Epithelial cell of proximal tubule (primary cell): ENCODE measurements at regions not wholly inside any gene's neighbourhood (a gene's known extent, or its start where the extent isn't known, plus 50 kb on each side); places are given as distances from the start of the nearest gene placed in this dataset.

ENCODE experiments used
- DNase-seq: peaks from one replicate; pipeline ENCODE4 v3.0.0-alpha.2; 2011; ENCODE audit warnings: low read depth
- H3K4me3 ChIP-seq: 2 replicates; pipeline ENCODE4 v1.5.1; 2011; ENCODE audit warnings: low read depth, mild to moderate bottlenecking, low read length
- TF ChIP-seq, protein P1 (sequence below): conservative IDR thresholded peaks from 2 replicates; pipeline ENCODE4 v1.5.1; 2012; ENCODE audit warnings: low read depth, mild to moderate bottlenecking, low read length

DNA sequence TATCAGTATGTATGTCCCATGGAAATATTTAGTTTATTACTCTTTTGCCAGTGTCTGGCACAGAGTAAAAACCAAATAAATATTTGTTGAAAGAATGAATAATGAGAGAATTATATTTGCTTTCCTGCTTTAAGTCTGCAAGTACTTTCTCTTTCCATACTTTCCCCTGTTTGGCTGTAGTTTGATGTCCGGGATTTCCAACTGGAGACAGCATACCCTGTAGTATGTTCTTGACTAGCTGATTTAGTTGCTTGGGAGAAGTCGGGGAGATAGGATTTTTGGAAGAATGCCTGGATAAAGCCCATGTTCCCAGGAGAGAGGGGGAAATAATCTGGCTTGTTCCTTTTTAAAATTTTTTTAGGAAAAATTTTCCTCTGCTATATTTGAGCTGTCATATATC is 516.1 kb downstream of the CCSER2 start:
- no peak overlapping the region for H3K4me3 ChIP-seq
- TF ChIP-seq, protein P1, sequence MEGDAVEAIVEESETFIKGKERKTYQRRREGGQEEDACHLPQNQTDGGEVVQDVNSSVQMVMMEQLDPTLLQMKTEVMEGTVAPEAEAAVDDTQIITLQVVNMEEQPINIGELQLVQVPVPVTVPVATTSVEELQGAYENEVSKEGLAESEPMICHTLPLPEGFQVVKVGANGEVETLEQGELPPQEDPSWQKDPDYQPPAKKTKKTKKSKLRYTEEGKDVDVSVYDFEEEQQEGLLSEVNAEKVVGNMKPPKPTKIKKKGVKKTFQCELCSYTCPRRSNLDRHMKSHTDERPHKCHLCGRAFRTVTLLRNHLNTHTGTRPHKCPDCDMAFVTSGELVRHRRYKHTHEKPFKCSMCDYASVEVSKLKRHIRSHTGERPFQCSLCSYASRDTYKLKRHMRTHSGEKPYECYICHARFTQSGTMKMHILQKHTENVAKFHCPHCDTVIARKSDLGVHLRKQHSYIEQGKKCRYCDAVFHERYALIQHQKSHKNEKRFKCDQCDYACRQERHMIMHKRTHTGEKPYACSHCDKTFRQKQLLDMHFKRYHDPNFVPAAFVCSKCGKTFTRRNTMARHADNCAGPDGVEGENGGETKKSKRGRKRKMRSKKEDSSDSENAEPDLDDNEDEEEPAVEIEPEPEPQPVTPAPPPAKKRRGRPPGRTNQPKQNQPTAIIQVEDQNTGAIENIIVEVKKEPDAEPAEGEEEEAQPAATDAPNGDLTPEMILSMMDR, result no peak
- no peak for DNase-seq

DNA sequence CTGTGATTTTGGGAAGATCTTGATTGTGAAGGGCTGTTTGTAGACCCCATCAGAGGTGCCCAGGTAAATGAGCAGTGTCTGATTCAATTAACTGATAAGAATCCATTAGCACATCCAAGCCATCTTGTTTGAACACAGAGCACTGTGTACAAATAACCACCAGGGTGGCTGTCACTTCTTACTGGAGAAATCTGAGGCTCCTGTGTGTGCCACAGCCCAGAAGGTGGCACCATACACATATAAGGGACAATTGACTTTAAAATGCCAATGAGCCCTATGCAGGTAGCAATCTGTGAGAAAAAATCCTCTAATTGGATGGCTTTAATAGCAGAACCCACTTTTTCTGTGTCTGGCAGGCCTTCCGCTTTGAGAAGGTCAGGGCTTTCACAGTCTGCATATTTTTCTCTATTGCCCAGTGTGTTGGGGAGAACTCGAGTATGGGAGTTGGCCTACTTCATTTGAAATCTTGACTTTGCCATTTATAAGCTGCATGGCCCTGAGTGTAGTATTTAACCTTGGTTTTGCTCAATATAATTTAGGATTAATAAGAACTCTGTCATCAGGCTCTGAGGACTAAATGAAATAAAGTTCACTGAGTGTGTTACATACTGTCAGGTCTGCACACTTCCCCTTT is 517.4 kb downstream of the CCSER2 start:
- no peak for DNase-seq
- H3K4me3 ChIP-seq, result no peak overlapping the region
- TF ChIP-seq, protein P1, result peak; percentile 26

DNA sequence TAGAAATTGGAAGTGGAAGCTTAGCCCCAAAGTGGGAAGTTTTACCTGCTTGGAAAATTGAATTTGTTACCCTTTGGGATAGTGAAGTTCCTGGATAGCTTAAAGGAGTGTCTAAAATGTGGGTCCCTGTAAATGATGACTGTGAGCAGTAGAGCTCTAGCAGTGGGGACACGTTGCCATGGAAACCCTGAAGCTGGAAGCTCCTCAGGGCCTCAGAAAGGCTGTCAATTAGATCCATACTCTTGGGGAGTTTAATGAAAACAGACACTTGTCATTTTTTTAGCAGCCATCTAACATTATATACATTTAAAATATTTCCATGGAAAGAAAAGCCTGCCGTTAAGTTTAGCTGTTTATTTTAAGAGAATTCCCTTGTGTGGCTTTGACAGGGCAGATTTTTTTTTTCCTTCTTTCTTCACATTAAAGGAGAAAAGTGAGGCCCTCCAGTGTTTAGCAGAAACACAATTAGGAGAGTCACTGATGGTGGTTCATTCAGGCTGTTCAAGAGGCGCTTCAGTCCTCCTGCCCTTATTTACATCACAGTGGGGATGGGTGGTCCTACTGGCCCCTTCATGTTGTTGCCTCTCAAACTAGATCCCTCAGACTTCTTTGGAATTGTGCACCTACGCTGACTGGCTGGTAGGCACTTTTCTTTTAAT is 518.4 kb downstream of the CCSER2 start:
- DNase-seq, result no peak
- TF ChIP-seq, protein P1, result no peak
- no peak overlapping the region for H3K4me3 ChIP-seq

DNA sequence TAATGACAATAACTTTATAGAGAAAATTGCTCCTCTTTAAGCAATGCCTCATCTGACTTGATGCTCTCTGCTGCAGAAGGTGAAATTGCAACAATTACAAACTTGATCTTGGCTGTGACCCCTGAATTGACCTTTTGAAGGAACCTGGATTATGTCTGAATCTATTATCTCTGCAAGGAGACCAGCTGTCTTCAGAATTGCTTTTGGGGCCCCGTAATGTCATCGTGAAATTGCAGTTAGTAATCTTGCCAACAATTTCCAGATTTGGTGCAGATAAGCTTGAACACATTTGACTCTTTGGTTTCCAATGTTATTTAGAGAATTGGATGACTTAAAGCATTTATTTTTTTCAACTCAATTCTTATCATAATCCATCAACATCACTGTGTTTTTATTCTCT is 520.6 kb downstream of the CCSER2 start:
- TF ChIP-seq, protein P1, result no peak
- DNase-seq, result no peak
- no peak overlapping the region for H3K4me3 ChIP-seq

DNA sequence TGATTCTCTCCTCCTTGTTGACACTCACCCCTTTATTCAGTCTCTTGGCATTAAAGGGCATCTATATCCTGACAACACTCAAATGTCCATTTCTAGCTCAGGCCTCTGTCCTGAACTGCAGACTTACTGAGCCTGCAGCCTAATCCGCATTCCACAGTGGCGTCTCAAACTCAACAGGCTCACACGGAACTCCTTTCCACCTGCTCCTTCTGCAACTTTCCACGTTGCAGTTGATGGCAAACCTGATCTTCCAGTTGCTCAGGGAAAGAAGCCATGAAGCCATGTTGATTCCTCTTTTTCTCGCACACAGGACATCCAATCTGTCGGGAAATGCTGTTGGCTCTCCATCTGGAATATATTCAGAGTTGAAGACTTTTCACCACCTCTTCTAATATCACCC is 522.4 kb downstream of the CCSER2 start:
- TF ChIP-seq, protein P1, result no peak
- no peak for DNase-seq
- H3K4me3 ChIP-seq, result no peak overlapping the region

DNA sequence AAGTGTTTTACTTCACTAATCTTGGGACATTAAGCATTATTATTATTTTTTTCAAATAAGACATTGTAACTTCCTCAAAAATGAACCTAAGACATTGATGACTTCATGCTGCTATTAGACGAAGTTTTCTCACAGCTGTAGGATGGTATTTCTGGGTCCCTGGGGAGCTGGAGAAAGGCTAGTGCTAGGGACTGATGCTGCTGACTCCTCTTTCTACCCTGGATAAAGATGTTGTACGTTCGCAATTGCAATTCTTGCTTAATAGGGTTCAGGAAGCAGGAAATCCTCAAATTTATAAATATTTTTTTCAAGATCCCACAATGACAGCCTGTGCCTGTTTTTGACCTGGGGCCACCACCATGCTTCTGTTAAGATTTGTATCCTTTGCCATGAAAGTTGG is 526.0 kb downstream of the CCSER2 start:
- H3K4me3 ChIP-seq, result no peak overlapping the region
- TF ChIP-seq, protein P1, result no peak
- no peak for DNase-seq

DNA sequence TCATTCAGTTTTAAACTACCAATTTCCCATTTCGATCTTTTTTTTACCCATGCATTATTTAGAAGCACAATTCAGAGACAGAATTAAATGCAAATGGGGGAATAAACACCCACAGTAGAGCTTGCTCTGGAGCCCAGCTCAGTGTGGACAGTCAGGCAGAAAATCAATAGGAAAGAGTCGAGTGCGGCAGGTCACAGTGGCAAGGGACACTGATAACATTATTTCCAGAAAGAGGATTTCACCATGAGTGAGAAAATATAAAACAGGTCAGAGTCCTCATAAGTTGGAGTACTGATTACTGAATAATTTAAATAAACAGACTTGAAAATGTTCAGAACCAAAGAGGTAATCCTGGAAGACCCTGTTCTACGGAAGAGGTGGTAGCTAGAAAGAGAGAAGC is 532.5 kb downstream of the CCSER2 start:
- DNase-seq, result no peak
- H3K4me3 ChIP-seq, result no peak overlapping the region
- TF ChIP-seq, protein P1, result no peak
